GM18508 (cell line): ENCODE measurements at regions not wholly inside any gene's neighbourhood (a gene's known extent, or its start where the extent isn't known, plus 50 kb on each side); places are given as distances from the start of the nearest gene placed in this dataset.

Experiments used
- ATAC-seq: cut with Tn5 transposase; IDR thresholded peaks from one replicate; pipeline ENCODE4 v1.9.1; 2021; ENCODE audit warnings: moderate number of reproducible peaks; ENCODE audit not compliant: insufficient read depth, unreplicated experiment

DNA sequence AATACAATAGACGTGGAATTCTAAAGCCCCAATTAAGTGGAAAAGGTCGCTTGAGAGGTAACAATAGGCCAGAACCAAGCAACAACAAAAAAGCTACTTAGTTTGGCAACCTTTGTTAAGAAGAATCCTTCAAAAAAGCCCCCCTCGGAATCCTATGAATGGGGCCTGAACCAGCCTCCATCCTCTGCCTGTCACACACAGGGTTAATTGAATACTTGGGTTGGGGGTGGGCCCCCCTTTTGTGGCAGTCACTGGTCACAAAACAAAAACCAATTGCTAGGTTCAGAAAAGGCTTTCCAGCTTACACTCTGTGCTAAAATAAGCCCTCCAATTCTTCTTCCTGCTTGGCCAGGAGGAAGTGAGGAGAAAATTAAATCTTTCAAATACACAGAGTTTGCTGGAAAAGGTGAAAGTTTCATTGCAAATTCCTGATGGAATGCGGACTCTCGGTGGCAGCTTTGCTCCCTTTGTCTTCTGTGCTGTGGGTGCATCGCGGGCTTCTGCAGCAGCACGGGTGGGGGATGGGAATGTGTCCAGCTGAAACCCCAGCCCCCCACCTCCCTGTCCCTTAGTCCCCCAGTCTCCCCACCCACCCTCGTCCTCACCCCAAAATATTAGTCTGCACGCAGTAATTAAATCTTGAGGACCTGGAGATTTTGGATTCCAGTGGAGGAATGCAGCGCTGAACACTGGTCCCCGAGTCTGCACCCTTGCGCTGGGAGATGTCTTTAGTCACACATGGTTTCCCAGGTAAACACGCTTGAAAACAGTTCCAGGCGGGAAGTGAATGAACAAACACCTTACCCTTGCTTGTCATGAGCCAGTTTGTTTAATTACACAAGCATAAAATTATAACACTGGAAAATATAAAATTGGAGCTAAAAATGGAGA, 254.3 kb downstream of the SOX11 start:
- ATAC-seq = no peak

GRCh38 chr2:5950736-5951135, 258.6 kb downstream of the SOX11 start:
- ATAC-seq = no peak

GRCh38 chr2:5951471-5951870, 259.3 kb downstream of the SOX11 start:
- no peak for ATAC-seq

GRCh38 chr2:5953525-5953924, 261.3 kb downstream of the SOX11 start:
- no peak for ATAC-seq

DNA sequence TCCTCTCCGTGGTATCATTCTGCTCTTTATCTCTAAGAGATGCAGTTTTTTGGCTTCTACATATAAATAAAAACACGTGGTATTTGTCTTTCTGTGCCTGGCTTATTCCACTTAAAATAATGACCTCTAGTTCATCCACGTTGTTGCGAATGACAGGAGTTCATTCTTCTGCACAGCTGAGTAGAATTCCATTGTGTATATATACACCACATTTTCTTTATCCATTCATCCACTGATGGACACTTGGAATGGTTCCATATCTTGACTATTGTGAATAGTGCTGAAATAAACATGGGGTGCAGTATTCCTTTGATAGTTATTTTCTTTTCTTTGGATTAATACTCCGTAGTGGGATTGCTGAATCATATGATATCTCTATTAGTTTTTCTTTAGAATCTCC, 262.3 kb downstream of the SOX11 start:
- ATAC-seq = no peak

DNA sequence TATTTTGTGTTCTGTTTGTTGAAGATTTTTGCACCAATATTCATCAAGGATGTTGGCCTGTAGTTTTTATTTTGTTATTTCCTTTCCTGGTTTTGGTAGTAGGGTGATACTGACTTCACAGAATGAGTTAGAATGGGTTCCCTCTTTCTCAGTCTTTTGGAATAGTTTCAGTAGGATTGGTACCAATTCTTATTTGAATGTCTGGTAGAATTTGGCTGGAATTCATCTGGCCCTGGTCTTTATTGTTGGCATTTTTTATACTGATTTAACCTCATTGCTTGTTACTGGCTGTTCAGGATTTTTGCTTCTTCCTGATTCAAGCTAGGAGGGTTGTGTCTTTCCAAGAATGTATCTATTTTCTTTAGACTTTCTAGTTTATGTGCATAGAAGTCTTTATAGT, 263.7 kb downstream of the SOX11 start:
- ATAC-seq = no peak

- no peak for ATAC-seq
Observed at GRCh38 chr2:5959836-5960820, 267.9 kb downstream of the SOX11 start.

DNA sequence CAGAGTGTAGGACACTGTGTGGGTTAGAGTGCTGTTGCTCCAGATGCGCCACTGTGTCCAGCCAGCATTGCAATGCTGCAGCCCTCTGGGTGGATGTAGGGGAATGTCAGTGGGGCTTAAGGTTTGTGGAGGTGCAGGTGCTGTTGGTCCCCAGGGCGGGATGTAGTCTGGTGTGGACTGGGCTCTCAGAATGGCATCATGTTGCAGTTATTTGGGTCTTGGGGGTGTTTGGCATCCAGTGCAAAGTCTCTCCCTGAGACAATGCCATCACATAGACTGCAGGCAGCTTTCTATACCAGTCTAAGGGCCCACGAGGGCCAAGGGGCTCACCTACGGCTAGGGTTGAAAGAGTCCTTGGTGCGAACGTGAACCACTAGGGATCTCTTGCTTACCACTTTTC, 275.3 kb downstream of the SOX11 start:
- ATAC-seq = no peak

DNA sequence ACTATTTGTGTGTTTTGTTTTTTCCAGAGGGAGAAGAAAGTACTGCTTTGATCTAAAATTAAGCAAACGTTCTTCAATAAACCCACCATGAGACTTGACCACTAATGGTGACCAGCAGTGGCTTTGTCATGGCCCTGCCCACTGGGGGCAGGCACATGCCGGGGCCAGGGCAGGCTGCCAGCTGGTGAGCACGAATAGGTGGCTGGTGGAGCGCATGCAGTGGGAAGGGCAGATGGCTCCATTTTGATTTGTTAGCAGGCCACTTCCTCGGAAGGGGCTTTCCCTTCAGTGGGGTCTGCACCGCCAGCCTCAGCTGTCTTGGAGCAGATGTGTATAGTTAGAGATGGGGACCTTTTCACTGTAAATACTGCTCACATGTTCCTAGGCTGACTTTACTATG, 277.1 kb downstream of the SOX11 start:
- ATAC-seq = no peak

GRCh38 chr2:5970347-5970746, 278.2 kb downstream of the SOX11 start:
- ATAC-seq = no peak

DNA sequence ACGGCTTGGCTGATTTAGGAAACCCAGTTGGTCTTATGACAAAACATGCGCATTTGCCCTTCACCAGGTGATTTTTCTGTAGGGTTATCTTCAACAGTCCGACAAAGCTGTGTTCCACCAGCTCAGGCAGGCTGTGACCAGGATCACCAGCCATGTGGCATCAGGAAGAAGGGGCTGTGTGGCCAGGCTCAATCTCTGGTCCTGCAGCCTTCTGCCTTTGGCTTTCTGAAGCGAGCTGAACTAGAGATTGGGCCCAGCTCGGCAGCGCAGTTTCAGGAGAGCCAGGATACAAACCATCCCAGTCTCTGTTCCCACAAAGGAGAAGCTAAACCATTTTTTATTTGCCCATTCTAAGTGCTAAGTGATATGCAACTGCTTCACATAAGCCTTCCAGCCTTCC, 282.3 kb downstream of the SOX11 start:
- no peak for ATAC-seq

DNA sequence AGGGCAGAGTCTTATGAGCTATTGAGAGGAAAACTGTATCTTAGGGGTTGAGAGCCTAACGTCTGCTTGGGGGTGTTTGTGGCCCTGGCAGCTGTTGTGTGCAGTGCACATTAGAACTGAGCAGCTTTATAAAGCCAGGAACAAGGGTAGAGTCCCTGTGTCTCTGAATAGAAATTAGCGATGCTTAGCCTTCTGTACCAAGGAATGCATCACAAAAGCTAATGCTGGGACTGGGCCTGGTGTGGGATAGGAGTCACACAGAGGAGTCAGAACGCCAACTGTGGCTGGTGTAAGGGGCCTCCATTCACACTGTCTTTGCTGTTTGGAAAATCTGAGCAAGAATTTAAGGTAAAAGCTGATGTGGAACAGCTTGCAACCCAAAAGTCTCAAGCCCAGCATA, 283.2 kb downstream of the SOX11 start:
- no peak for ATAC-seq

- no peak for ATAC-seq
Observed at GRCh38 chr2:5976531-5977065, 284.4 kb downstream of the SOX11 start.

- ATAC-seq = no peak
Observed at GRCh38 chr2:5977477-5977876, 285.3 kb downstream of the SOX11 start.

- no peak for ATAC-seq
Observed at GRCh38 chr2:5978131-5978751, 286.1 kb downstream of the SOX11 start.

- no peak for ATAC-seq
Observed at GRCh38 chr2:5980450-5981190, 288.4 kb downstream of the SOX11 start.

GRCh38 chr2:5982193-5982902, 290.2 kb downstream of the SOX11 start:
- ATAC-seq = no peak

DNA sequence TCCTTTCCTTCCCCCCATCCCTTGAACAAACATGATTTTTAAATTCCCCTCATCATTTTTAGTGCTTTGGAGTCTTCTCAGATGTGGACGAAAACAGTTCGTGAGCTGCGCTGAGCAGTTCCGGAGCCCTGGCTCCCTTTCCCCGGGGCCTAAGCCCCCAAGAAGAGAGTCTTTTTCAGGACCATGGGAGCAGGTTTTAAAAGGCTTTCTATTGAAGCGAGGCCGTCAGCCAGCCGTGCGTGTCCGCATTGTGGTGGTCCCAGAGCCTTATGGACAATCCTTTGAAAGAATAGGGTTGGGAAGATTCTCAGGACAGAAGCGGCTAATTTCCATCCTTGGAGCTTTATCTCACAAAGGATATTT, 290.7 kb downstream of the SOX11 start:
- no peak for ATAC-seq
